ENCODE measurements at regions not wholly inside any gene's neighbourhood (a gene's known extent, or its start where the extent isn't known, plus 50 kb on each side); places are given as distances from the start of the nearest gene placed in this dataset.

DNA sequence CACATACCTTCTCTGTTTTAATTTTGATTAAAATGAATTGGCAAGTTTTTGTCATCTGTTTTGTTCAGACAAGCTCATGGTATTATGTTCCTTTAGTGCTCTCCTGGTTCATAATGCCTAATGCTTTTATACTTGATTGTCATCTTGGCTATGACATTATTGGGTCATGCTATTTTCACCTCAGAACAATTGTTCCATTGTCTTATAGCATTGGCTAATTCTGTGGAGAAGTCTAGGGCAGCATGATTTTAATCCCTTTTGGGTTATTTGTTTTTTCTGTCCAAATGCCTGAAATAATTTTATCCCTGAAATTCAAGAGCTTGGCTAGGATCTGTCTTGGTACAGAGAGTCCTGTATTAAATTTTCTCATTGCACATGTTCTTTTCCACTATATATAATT, 83.8 kb upstream of the CCDC85A start:
- Histone ChIP-seq H3F3A (ENCODE audit: low read depth) (no peaks in the 10 kb centered on the region), H3K36me3 (no peaks in the 10 kb centered on the region), H3K9ac (no peak overlapping the region), H3K79me2 (ENCODE audit: low read depth) (no peaks in the 10 kb centered on the region), H3K27me3 (no peaks in the 10 kb centered on the region), H3K4me2 (no peak overlapping the region), H3K9me3 (ENCODE audit: low read depth) (no peaks in the 10 kb centered on the region), H3K4me3 (no peak overlapping the region), H2AFZ (replicated peaks) (no peak overlapping the region), H3K4me1 (peaks cover 6% of the 10 kb centered on the region), H3K27ac (no peak overlapping the region), H4K20me1 (ENCODE audit: low read depth) (no peaks in the 10 kb centered on the region)
- Mint-ChIP-seq H3K27me3 (ENCODE audit: insufficient read depth, low read depth) (no peaks in the 10 kb centered on the region), H3K4me3 (no peak overlapping the region), H3K36me3 (no peaks in the 10 kb centered on the region), H3K4me1 (no peaks in the 10 kb centered on the region), H3K27ac (no peak overlapping the region), H3K9me3 (no peaks in the 10 kb centered on the region)
- TF ChIP-seq EZH2phosphoT487 (IDR thresholded peaks at IDR 0.05) (no peak), EZH2 (IDR thresholded peaks at IDR 0.05) (no peak)
- TF ChIP-seq, protein P1, sequence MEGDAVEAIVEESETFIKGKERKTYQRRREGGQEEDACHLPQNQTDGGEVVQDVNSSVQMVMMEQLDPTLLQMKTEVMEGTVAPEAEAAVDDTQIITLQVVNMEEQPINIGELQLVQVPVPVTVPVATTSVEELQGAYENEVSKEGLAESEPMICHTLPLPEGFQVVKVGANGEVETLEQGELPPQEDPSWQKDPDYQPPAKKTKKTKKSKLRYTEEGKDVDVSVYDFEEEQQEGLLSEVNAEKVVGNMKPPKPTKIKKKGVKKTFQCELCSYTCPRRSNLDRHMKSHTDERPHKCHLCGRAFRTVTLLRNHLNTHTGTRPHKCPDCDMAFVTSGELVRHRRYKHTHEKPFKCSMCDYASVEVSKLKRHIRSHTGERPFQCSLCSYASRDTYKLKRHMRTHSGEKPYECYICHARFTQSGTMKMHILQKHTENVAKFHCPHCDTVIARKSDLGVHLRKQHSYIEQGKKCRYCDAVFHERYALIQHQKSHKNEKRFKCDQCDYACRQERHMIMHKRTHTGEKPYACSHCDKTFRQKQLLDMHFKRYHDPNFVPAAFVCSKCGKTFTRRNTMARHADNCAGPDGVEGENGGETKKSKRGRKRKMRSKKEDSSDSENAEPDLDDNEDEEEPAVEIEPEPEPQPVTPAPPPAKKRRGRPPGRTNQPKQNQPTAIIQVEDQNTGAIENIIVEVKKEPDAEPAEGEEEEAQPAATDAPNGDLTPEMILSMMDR (IDR thresholded peaks at IDR 0.05) = no peak
- no peak for DNase-seq (ENCODE audit: low spot score)

DNA sequence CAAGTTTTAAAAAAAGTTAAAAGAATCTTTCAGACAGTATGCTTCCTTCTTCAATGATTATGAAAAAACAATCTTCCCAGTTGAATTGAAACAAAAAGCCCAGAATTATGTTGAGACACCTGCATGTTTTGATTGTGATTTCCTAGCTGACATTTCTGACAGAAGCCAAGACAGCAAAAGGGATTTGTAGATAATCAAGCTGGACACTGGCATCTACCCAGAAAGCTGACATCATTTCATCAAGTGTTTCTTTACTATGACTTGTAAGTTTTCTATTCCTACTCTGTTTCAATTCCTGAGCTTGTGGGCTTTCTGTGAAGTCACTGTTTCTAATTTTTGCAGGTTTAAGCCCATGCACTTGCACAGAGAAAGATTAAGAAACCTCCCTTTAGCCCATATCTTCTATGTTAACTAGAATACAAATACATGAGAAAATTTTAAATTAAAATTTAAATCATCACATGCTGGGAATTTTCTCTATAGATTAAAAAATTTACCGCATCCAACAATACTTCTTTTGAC, 82.9 kb upstream of the CCDC85A start:
- Histone ChIP-seq H3K4me1 (peaks cover 6% of the 10 kb centered on the region), H3K27me3 (no peaks in the 10 kb centered on the region), H3K79me2 (ENCODE audit: low read depth) (no peaks in the 10 kb centered on the region), H3K9ac (no peak overlapping the region), H3F3A (ENCODE audit: low read depth) (no peaks in the 10 kb centered on the region), H3K36me3 (no peaks in the 10 kb centered on the region), H3K9me3 (ENCODE audit: low read depth) (no peaks in the 10 kb centered on the region), H3K4me2 (no peak overlapping the region), H4K20me1 (ENCODE audit: low read depth) (no peaks in the 10 kb centered on the region), H2AFZ (replicated peaks) (peak overlapping the region; percentile 18), H3K27ac (no peak overlapping the region), H3K4me3 (no peak overlapping the region)
- no peaks in the 10 kb centered on the region for H3K9me3 Mint-ChIP-seq
- H3K27me3 Mint-ChIP-seq (ENCODE audit: insufficient read depth, low read depth) = no peaks in the 10 kb centered on the region
- no peak for DNase-seq (ENCODE audit: low spot score)
- no peaks in the 10 kb centered on the region for H3K36me3 Mint-ChIP-seq
- TF ChIP-seq, protein P1 (IDR thresholded peaks at IDR 0.05) = no peak
- no peak for TF ChIP-seq EZH2 (IDR thresholded peaks at IDR 0.05)
- TF ChIP-seq EZH2phosphoT487 (IDR thresholded peaks at IDR 0.05) = no peak
- H3K4me3 Mint-ChIP-seq = no peak overlapping the region
- H3K27ac Mint-ChIP-seq = no peak overlapping the region
- no peaks in the 10 kb centered on the region for H3K4me1 Mint-ChIP-seq

DNA sequence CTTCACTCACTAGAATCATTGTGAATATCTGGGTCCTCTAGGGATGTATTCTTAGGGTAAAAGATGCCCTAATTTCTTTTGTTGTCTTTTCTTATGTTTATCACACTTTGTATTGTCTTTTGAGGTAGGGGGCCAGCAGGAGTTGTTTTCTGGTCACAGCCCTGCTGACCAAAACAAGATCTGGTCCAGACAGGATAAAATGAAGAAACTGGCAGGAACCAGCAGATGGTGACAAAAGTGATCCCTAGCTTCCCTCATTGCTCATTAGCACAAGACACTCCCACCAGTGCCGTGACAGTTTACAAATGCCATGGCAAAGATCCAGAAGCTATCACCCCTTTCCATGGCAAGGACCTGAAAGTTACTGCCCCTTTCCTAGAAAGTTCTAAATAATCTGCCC, 81.7 kb upstream of the CCDC85A start:
- no peak for DNase-seq (ENCODE audit: low spot score)
- Histone ChIP-seq H3K9me3 (ENCODE audit: low read depth) (no peaks in the 10 kb centered on the region), H4K20me1 (ENCODE audit: low read depth) (no peaks in the 10 kb centered on the region), H3K4me2 (no peak overlapping the region), H3K36me3 (no peaks in the 10 kb centered on the region), H3K4me1 (peaks cover 6% of the 10 kb centered on the region), H2AFZ (replicated peaks) (no peak overlapping the region), H3K27ac (no peak overlapping the region), H3F3A (ENCODE audit: low read depth) (no peaks in the 10 kb centered on the region), H3K79me2 (ENCODE audit: low read depth) (no peaks in the 10 kb centered on the region), H3K4me3 (no peak overlapping the region), H3K27me3 (no peaks in the 10 kb centered on the region), H3K9ac (no peak overlapping the region)
- Mint-ChIP-seq H3K27ac (no peak overlapping the region), H3K4me1 (no peaks in the 10 kb centered on the region), H3K4me3 (no peak overlapping the region), H3K36me3 (no peaks in the 10 kb centered on the region), H3K9me3 (no peaks in the 10 kb centered on the region), H3K27me3 (ENCODE audit: insufficient read depth, low read depth) (no peaks in the 10 kb centered on the region)
- TF ChIP-seq EZH2phosphoT487 (IDR thresholded peaks at IDR 0.05) (no peak), EZH2 (IDR thresholded peaks at IDR 0.05) (no peak)
- TF ChIP-seq, protein P1 (IDR thresholded peaks at IDR 0.05) = no peak
